K562 (cell line): ENCODE measurements at regions not wholly inside any gene's neighbourhood (a gene's known extent, or its start where the extent isn't known, plus 50 kb on each side); places are given as distances from the start of the nearest gene placed in this dataset.

Source experiments
- ATAC-seq: fragments of 200-7000 bp; cut with Tn5 transposase; 3 replicates; pipeline ENCODE4 v1.9.1; 2020; ENCODE audit warnings: moderate library complexity
- BruUV-seq: library from RNA; stranded (reverse); fragments of 400-500 nt; replicated peaks from 2 replicates; lab custom pipeline; 2021; lab: Mats Ljungman, UMichigan
- CTCF ChIA-PET: fragments of 300-600 bp; formaldehyde crosslinking; extraction: SDS; loops from one replicate; lab custom pipeline; 2021; ENCODE audit warnings: low intra/inter-chr PET ratio; lab: Yijun Ruan, JAX
- POLR2A ChIA-PET: fragments of 300-600, 350-650 bp; sonication (Branson Sonifier 250); formaldehyde crosslinking; extraction: SDS; loops from one replicate; lab custom pipeline; 2021; ENCODE audit warnings: antibody characterized with exemption, inconsistent platforms; lab: Yijun Ruan, JAX
- DNase-seq, 4 experiments: peaks; one replicate each; pipeline versions ENCODE4 v3.0.0 to v3.0.0-alpha.2; 2011 to 2018; ENCODE audit warnings: low spot score in 3 of 4, mixed read lengths in 3 of 4; ENCODE audit errors: extremely low read depth in 1 of 4
- FAIRE-seq: peaks from 2 replicates; lab custom pipeline; 2011; peaks lifted over from hg19 to GRCh38; lab: Jason Lieb, UNC
- H2AFZ ChIP-seq: 2 replicates; pipeline ENCODE4 v1.6.0; 2011; ENCODE audit warnings: low read depth, low read length, control low read depth, inconsistent platforms
- H3K27ac ChIP-seq: fragments of 200-600 bp; 3 replicates; pipeline ENCODE4 v1.8.0; 2011; ENCODE audit warnings: low read depth, mild to moderate bottlenecking, control low read depth, inconsistent platforms, low read length, moderate library complexity, mixed read lengths; ENCODE audit errors: extremely low read depth
- H3K27me3 ChIP-seq, 2 experiments: fragments of 300-600 bp in 1 of 2; 2 replicates in 1 of 2; 3 replicates in 1 of 2; pipeline versions ENCODE4 v1.6.0 to v1.8.0; 2011; ENCODE audit warnings: inconsistent platforms in 2 of 2, low read length in 2 of 2, mild to moderate bottlenecking in 1 of 2, mixed read lengths in 1 of 2, moderate library complexity in 1 of 2; ENCODE audit not compliant: control insufficient read depth in 2 of 2, insufficient read depth in 2 of 2
- H3K36me3 ChIP-seq: fragments of 300-600 bp; 3 replicates; pipeline ENCODE4 v1.8.0; 2011; ENCODE audit warnings: mild to moderate bottlenecking, low read length, inconsistent platforms; ENCODE audit not compliant: control insufficient read depth, insufficient read depth
- H3K4me1 ChIP-seq, 2 experiments: fragments of 200-600 bp in 1 of 2; replicated peaks in 1 of 2; 2 replicates in 1 of 2; 3 replicates in 1 of 2; pipeline versions ENCODE4 v1.5.1 to v1.8.0; 2011; ENCODE audit warnings: inconsistent platforms in 2 of 2, low read length in 2 of 2, mild to moderate bottlenecking in 1 of 2, mixed read lengths in 1 of 2, moderate library complexity in 1 of 2; ENCODE audit not compliant: control insufficient read depth in 2 of 2, insufficient read depth in 2 of 2
- H3K4me2 ChIP-seq: 2 replicates; pipeline ENCODE4 v1.6.1; 2011; ENCODE audit warnings: low read length, control low read depth, inconsistent platforms, mixed read lengths; ENCODE audit not compliant: insufficient read depth
- H3K4me3 ChIP-seq: fragments of 200-600 bp; sonication (generic), shearing (Covaris generic); 2 replicates; pipeline ENCODE4 v1.5.1; 2016; ENCODE audit warnings: control low read depth, inconsistent platforms
- H3K79me2 ChIP-seq: fragments of 200-600 bp; 3 replicates; pipeline ENCODE4 v1.8.0; 2011; ENCODE audit warnings: low read length, inconsistent platforms; ENCODE audit not compliant: control insufficient read depth, insufficient read depth
- H3K9ac ChIP-seq, 2 experiments: 2 replicates each; pipeline versions ENCODE4 v1.6.0 to v1.6.1; 2011; ENCODE audit warnings: low read depth in 2 of 2, low read length in 2 of 2, control low read depth in 1 of 2, inconsistent platforms in 1 of 2, mild to moderate bottlenecking in 1 of 2, mixed read lengths in 1 of 2; ENCODE audit not compliant: insufficient read depth in 1 of 2
- H3K9me1 ChIP-seq: one replicate; pipeline ENCODE4 v1.6.0; 2011; ENCODE audit warnings: inconsistent platforms, mild to moderate bottlenecking, low read length, moderate library complexity; ENCODE audit not compliant: control insufficient read depth, insufficient read depth
- H3K9me3 ChIP-seq: replicated peaks from 2 replicates; pipeline ENCODE4 v1.5.1; 2011; ENCODE audit warnings: low read depth, low read length, inconsistent platforms; ENCODE audit not compliant: control insufficient read depth, insufficient read depth
- H4K20me1 ChIP-seq: replicated peaks from 2 replicates; pipeline ENCODE4 v1.6.1; 2011; ENCODE audit warnings: low read length, inconsistent platforms, mixed read lengths; ENCODE audit not compliant: control insufficient read depth, insufficient read depth
- BRF1 ChIP-seq: IDR thresholded peaks from 3 replicates; pipeline ENCODE4 v1.6.1; 2011; ENCODE audit warnings: borderline replicate concordance, mild to moderate bottlenecking; ENCODE audit not compliant: insufficient read length; ENCODE audit errors: extremely low read depth
- EP400 ChIP-seq: fragments of 450-650 bp; IDR thresholded peaks from 2 replicates; pipeline ENCODE4 v1.6.1; 2017; ENCODE audit warnings: antibody characterized with exemption, mild to moderate bottlenecking, moderate library complexity
- HIVEP1 ChIP-seq: fragments of 250-450 bp; sonication (Bioruptor Pico); IDR thresholded peaks from 2 replicates; pipeline ENCODE4 v1.4.0; 2020; ENCODE audit warnings: mild to moderate bottlenecking
- LCOR ChIP-seq: sonication (generic); formaldehyde crosslinking; IDR thresholded peaks from 2 replicates; pipeline ENCODE4 v1.8.0; 2022; ENCODE audit warnings: mild to moderate bottlenecking, missing genetic modification reagents
- MTA1 ChIP-seq: fragments of 450-650 bp; IDR thresholded peaks from 2 replicates; pipeline ENCODE4 v1.6.1; 2017; ENCODE audit warnings: borderline replicate concordance
- NCOA2 ChIP-seq, 2 experiments: fragments of 450-650 bp; IDR thresholded peaks; 2 replicates each; pipeline ENCODE4 v1.6.1; 2018; ENCODE audit warnings: mild to moderate bottlenecking in 2 of 2, moderate library complexity in 1 of 2; ENCODE audit not compliant: partially characterized antibody in 2 of 2
- NR0B1 ChIP-seq: fragments of 450-650 bp; IDR thresholded peaks from one replicate; pipeline ENCODE4 v1.6.1; 2018; ENCODE audit warnings: mild to moderate bottlenecking, moderate library complexity; ENCODE audit not compliant: partially characterized antibody
- NR4A1 ChIP-seq, 2 experiments: fragments of 250-450 bp in 1 of 2; fragments of 450-650 bp in 1 of 2; sonication (Bioruptor Pico) in 1 of 2; IDR thresholded peaks; 2 replicates each; pipeline versions ENCODE4 v1.4.0 to v1.6.1; 2016 to 2020; ENCODE audit warnings: mild to moderate bottlenecking in 2 of 2, missing compliant biosample characterization in 1 of 2, missing genetic modification characterization in 1 of 2, moderate library complexity in 1 of 2
- RAD51 ChIP-seq: fragments of 450-650 bp; IDR thresholded peaks from 2 replicates; pipeline ENCODE4 v1.7.1; 2016; ENCODE audit warnings: low read depth, mild to moderate bottlenecking, borderline replicate concordance
- RFX5 ChIP-seq: IDR thresholded peaks from 2 replicates; pipeline ENCODE4 v1.6.1; 2011; ENCODE audit warnings: low read depth, mild to moderate bottlenecking, improper control_type of control experiment, low read length
- SMAD2 ChIP-seq: fragments of 150-350 bp; IDR thresholded peaks from 2 replicates; pipeline ENCODE4 v1.6.1; 2014; ENCODE audit warnings: low read depth, mild to moderate bottlenecking, low read length
- SMARCA4 ChIP-seq: fragments of 450-650 bp; IDR thresholded peaks from 2 replicates; pipeline ENCODE4 v1.6.1; 2016
- SRSF1 ChIP-seq: fragments of 200-400 bp; formaldehyde crosslinking; IDR thresholded peaks from 2 replicates; pipeline ENCODE4 v1.6.1; 2017; ENCODE audit warnings: mild to moderate bottlenecking, low read depth, low read length, moderate library complexity
- TAF7 ChIP-seq: fragments of 450-650 bp; IDR thresholded peaks from 2 replicates; pipeline ENCODE4 v1.6.1; 2016; ENCODE audit warnings: missing genetic modification characterization, missing compliant biosample characterization
- ZFP91 ChIP-seq: sonication (generic); formaldehyde crosslinking; IDR thresholded peaks from 2 replicates; pipeline ENCODE4 v1.8.0; 2022; ENCODE audit warnings: mild to moderate bottlenecking, missing genetic modification reagents
- ZNF785 ChIP-seq: fragments of 250-450 bp; sonication (Bioruptor Pico); IDR thresholded peaks from 2 replicates; pipeline ENCODE4 v1.4.0; 2020; ENCODE audit warnings: mild to moderate bottlenecking
- WGBS: fragments of 100-300 bp; shearing (Covaris generic); methylation state at CpG from one replicate; pipeline ENCODE4 v1.1.6; 2016; ENCODE audit warnings: low coverage, mixed read lengths; ENCODE audit not compliant: insufficient coverage; ENCODE audit errors: missing lambda C conversion rate; 5-methylcytosine and 5-hydroxymethylcytosine counted together
- in situ Hi-C: fragments of 300-500 bp; cut with MboI; formaldehyde crosslinking; loops from 4 replicates; pipeline ENCODE4 v1.15.0; 2018; ENCODE audit warnings: inconsistent platforms, mixed read lengths
- intact Hi-C: fragments of 100-400 bp; cut with micrococcal nuclease; formaldehyde crosslinking; loops from 2 replicates; pipeline ENCODE4 v1.14.2; 2022
- TF ChIP-seq, protein P1 (sequence below): fragments of 150-350 bp; IDR thresholded peaks from 2 replicates; pipeline ENCODE4 v1.6.1; 2014; ENCODE audit warnings: low read depth, mild to moderate bottlenecking, low read length, borderline replicate concordance

DNA sequence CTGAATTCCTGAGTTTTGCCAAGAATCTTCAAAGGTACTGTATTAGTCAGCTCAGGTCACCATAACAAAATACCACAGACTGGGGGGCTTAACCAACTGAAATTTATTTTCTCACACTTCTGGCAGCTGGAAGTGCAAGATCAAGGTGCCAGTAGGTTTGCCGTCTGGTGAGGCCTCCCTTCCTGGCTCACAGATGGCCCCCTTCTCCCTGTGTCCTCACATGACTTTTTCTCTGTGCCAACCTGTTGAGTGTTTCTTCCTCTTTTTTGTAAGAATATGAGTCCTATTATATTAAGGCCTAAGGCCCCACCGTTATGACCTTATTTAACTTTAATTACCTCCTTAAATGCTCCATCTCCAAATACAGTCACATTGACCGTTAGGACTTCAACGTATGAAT is 156.1 kb upstream of the KIF2A start:
- Histone ChIP-seq H3K9me1 (no peaks in the 10 kb centered on the region), H3K4me1 (no peaks in the 10 kb centered on the region), H3K4me2 (no peak overlapping the region), H3K27me3 (no peaks in the 10 kb centered on the region), H2AFZ (no peak overlapping the region), H3K9me3 (no peaks in the 10 kb centered on the region), H4K20me1 (no peaks in the 10 kb centered on the region), H3K4me3 (no peak overlapping the region), H3K27ac (no peak overlapping the region), H3K36me3 (no peaks in the 10 kb centered on the region), H3K9ac (no peak overlapping the region), H3K79me2 (no peaks in the 10 kb centered on the region)
- in situ Hi-C loops (no loop called here), intact Hi-C loops (loop anchor here (10.0 kb wide), 1 partner anchor 215 kb away; no protein-coding TSS in a partner anchor)
- no TSS peak for BruUV-seq
- ATAC-seq: no peak
- FAIRE-seq: no peak
- no peak for DNase-seq
- POLR2A ChIA-PET: no interaction called here
- TF ChIP-seq LCOR (CRISPR knock-in tag): no peak
- no peak for TF ChIP-seq HIVEP1
- no peak for TF ChIP-seq SRSF1
- no peak for TF ChIP-seq EP400
- no peak for TF ChIP-seq TAF7 (tag)
- no peak for TF ChIP-seq MTA1
- TF ChIP-seq ZFP91 (CRISPR knock-in tag): no peak
- TF ChIP-seq RFX5: no peak
- no peak for TF ChIP-seq NR0B1
- TF ChIP-seq NCOA2 (IDR thresholded peaks at IDR 0.05; ENCODE audit: partially characterized antibody in 2 of 2): no peak
- TF ChIP-seq BRF1: no peak
- TF ChIP-seq NR4A1 (CRISPR knock-in tag; IDR thresholded peaks at IDR 0.05): no peak
- no peak for TF ChIP-seq NR4A1 (tag; IDR thresholded peaks at IDR 0.05)
- TF ChIP-seq, protein P1, sequence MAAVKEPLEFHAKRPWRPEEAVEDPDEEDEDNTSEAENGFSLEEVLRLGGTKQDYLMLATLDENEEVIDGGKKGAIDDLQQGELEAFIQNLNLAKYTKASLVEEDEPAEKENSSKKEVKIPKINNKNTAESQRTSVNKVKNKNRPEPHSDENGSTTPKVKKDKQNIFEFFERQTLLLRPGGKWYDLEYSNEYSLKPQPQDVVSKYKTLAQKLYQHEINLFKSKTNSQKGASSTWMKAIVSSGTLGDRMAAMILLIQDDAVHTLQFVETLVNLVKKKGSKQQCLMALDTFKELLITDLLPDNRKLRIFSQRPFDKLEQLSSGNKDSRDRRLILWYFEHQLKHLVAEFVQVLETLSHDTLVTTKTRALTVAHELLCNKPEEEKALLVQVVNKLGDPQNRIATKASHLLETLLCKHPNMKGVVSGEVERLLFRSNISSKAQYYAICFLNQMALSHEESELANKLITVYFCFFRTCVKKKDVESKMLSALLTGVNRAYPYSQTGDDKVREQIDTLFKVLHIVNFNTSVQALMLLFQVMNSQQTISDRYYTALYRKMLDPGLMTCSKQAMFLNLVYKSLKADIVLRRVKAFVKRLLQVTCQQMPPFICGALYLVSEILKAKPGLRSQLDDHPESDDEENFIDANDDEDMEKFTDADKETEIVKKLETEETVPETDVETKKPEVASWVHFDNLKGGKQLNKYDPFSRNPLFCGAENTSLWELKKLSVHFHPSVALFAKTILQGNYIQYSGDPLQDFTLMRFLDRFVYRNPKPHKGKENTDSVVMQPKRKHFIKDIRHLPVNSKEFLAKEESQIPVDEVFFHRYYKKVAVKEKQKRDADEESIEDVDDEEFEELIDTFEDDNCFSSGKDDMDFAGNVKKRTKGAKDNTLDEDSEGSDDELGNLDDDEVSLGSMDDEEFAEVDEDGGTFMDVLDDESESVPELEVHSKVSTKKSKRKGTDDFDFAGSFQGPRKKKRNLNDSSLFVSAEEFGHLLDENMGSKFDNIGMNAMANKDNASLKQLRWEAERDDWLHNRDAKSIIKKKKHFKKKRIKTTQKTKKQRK: no peak
- TF ChIP-seq SMARCA4: no peak
- no peak for TF ChIP-seq SMAD2
- no peak for TF ChIP-seq RAD51
- TF ChIP-seq ZNF785: no peak
- WGBS: 0% methylated on average over 4 of the region's 4 CpGs
- CTCF ChIA-PET: no interaction called here
